IMR-90 (cell line): ENCODE measurements at regions not wholly inside any gene's neighbourhood (a gene's known extent, or its start where the extent isn't known, plus 50 kb on each side); places are given as distances from the start of the nearest gene placed in this dataset.

Source experiments
- CTCF ChIP-seq: conservative IDR thresholded peaks from 2 replicates; pipeline ENCODE4 v1.5.1; 2012; ENCODE audit warnings: mild to moderate bottlenecking, low read depth, low read length, improper control_type of control experiment
- MAFK ChIP-seq: IDR thresholded peaks from 2 replicates; pipeline ENCODE4 v1.6.1; 2012; ENCODE audit warnings: low read depth, low read length, improper control_type of control experiment
- MAZ ChIP-seq: IDR thresholded peaks from 2 replicates; pipeline ENCODE4 v1.6.1; 2012; ENCODE audit warnings: low read depth, mild to moderate bottlenecking, low read length, improper control_type of control experiment, moderate library complexity, borderline replicate concordance
- MXI1 ChIP-seq: IDR thresholded peaks from 2 replicates; pipeline ENCODE4 v1.6.1; 2012; ENCODE audit warnings: low read depth, mild to moderate bottlenecking, low read length, moderate library complexity, borderline replicate concordance
- POLR2A ChIP-seq: IDR thresholded peaks from 2 replicates; pipeline ENCODE4 v1.6.1; 2012; ENCODE audit warnings: mild to moderate bottlenecking, low read depth, low read length
- RAD21 ChIP-seq: IDR thresholded peaks from 2 replicates; pipeline ENCODE4 v1.6.1; 2012; ENCODE audit warnings: low read length, improper control_type of control experiment
- RFX5 ChIP-seq: IDR thresholded peaks from 2 replicates; pipeline ENCODE4 v1.8.0; 2012; ENCODE audit warnings: low read depth, mild to moderate bottlenecking, low read length, moderate library complexity
- USF2 ChIP-seq: fragments of 150-350 bp; IDR thresholded peaks from 2 replicates; pipeline ENCODE4 v1.6.1; 2017; ENCODE audit warnings: mild to moderate bottlenecking, antibody characterized with exemption, low read length, low read depth

GRCh38 chr6:134607411-134607810 lies 289.5 kb upstream of the SGK1 start:
- no peak for TF ChIP-seq MXI1
- TF ChIP-seq CTCF: no peak
- TF ChIP-seq POLR2A: no peak
- TF ChIP-seq MAZ: no peak
- no peak for TF ChIP-seq MAFK
- TF ChIP-seq RAD21: no peak
- TF ChIP-seq RFX5: no peak
- no peak for TF ChIP-seq USF2
